ENCODE measurements at regions not wholly inside any gene's neighbourhood (a gene's known extent, or its start where the extent isn't known, plus 50 kb on each side); places are given as distances from the start of the nearest gene placed in this dataset.

GRCh38 chr10:8556321-8556720, 501.8 kb downstream of the GATA3 start:
- TF ChIP-seq CTCF (IDR thresholded peaks at IDR 0.05; ENCODE audit: insufficient read depth, low read length, poor library complexity, severe bottlenecking) (no peak), EZH2phosphoT487 (conservative IDR thresholded peaks at IDR 0.05; ENCODE audit: low read length) (no peak)
